ENCODE measurements at regions not wholly inside any gene's neighbourhood (a gene's known extent, or its start where the extent isn't known, plus 50 kb on each side); places are given as distances from the start of the nearest gene placed in this dataset.

GRCh38 chr16:79517156-79517555 is 83.4 kb downstream of the MAF start:
- TF ChIP-seq GATA3 (IDR thresholded peaks at IDR 0.05; ENCODE audit: low read depth, low read length) (no peak), GATA2 (IDR thresholded peaks at IDR 0.05; ENCODE audit: low read depth, low read length) (no peak)
